ENCODE measurements at regions not wholly inside any gene's neighbourhood (a gene's known extent, or its start where the extent isn't known, plus 50 kb on each side); places are given as distances from the start of the nearest gene placed in this dataset.

DNA sequence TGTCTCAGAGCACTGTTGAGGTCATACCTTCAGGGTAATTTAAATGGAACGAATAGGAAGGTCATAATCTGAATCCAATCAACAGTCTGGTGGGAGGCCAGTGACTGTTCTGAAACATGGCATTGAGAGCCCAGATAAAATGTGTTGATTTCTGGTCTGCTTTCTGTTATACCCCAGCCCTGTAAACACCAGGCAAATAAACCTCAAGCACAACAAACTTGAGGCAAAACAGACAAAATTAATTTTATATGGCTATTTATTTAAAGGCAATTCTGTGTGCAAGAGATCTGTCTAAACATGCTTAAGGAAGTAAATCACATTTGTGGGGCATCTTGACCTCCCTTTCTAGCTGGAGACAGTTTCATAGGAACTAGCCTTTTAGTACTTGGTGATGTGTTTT is 140.9 kb upstream of the SPEF2 start:
- Histone ChIP-seq H3K4me3 (no peak overlapping the region), H3K4me1 (peaks cover 0 to 11% (median 3%) of the 10 kb centered on the region in 3 donors), H3K27me3 (no peaks in the 10 kb centered on the region), H3K36me3 (no peaks in the 10 kb centered on the region), H3K27ac (no peak overlapping the region), H3K9me3 (no peaks in the 10 kb centered on the region)
- TF ChIP-seq, protein P1, sequence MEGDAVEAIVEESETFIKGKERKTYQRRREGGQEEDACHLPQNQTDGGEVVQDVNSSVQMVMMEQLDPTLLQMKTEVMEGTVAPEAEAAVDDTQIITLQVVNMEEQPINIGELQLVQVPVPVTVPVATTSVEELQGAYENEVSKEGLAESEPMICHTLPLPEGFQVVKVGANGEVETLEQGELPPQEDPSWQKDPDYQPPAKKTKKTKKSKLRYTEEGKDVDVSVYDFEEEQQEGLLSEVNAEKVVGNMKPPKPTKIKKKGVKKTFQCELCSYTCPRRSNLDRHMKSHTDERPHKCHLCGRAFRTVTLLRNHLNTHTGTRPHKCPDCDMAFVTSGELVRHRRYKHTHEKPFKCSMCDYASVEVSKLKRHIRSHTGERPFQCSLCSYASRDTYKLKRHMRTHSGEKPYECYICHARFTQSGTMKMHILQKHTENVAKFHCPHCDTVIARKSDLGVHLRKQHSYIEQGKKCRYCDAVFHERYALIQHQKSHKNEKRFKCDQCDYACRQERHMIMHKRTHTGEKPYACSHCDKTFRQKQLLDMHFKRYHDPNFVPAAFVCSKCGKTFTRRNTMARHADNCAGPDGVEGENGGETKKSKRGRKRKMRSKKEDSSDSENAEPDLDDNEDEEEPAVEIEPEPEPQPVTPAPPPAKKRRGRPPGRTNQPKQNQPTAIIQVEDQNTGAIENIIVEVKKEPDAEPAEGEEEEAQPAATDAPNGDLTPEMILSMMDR (IDR thresholded peaks at IDR 0.05): no peak
- 30 to 31% methylated on average over 1 of the region's 1 CpG for WGBS, 2 donors
- intact Hi-C loops (cut with DNase I): no loop called here
- FAIRE-seq (no peak), DNase-seq (no peak), ATAC-seq (no peak)

DNA sequence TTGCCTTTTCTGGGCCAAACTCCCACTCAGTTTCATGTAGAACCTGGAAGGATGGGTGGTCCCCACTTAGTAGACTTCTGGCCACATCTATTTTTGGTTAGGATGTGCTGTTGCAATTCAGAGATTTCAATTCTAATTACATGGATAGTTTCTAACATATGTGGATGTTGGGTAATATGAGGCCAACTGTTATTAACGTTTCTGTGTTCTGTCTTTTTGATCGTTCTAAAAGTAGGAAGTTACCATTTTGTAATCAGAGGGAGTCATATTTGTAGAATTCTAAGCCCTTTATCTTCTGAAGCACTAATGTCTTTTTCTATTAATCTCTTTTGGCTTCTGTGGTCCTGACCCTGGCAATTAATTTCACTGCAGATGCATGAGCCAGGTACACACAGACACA is 141.6 kb upstream of the SPEF2 start:
- H3K9me3 ChIP-seq: no peaks in the 10 kb centered on the region
- no peak overlapping the region for H3K4me3 ChIP-seq
- WGBS, 2 donors: 34 to 46% methylated on average over 2 of the region's 2 CpGs
- TF ChIP-seq, protein P1 (IDR thresholded peaks at IDR 0.05): no peak
- FAIRE-seq (no peak), ATAC-seq (no peak), DNase-seq (no peak)
- H3K36me3 ChIP-seq: no peaks in the 10 kb centered on the region
- H3K4me1 ChIP-seq: peaks cover 0 to 11% (median 3%) of the 10 kb centered on the region in 3 donors
- no peaks in the 10 kb centered on the region for H3K27me3 ChIP-seq
- intact Hi-C loops (cut with DNase I): no loop called here
- H3K27ac ChIP-seq: no peak overlapping the region

DNA sequence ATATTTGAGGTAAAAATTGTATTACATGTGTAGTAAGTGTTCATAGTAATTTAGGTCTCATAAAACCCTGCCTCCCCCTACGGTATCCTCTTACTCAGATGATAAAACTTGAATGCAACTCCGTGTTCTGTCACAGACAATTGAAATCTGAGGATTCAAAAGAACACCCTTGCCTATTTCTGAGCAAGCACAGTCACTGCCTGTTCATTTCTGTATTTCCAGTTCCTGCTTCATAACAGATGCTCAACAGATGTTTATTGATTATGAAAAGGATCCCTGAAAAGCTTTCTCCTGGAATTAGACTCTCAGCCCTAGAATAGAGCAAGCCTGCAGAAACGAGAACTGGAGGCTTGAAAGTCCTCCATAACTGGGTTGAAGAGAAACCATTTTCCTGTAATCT is 144.1 kb upstream of the SPEF2 start:
- ATAC-seq (no peak), FAIRE-seq (no peak), DNase-seq (no peak)
- intact Hi-C loops (cut with DNase I): no loop called here
- TF ChIP-seq, protein P1 (IDR thresholded peaks at IDR 0.05): no peak
- no peak overlapping the region for H3K27ac ChIP-seq
- H3K4me1 ChIP-seq: peaks cover 0 to 5% (median under 1%) of the 10 kb centered on the region in 3 donors
- H3K36me3 ChIP-seq: no peaks in the 10 kb centered on the region
- no peaks in the 10 kb centered on the region for H3K27me3 ChIP-seq
- H3K9me3 ChIP-seq: no peaks in the 10 kb centered on the region
- no peak overlapping the region for H3K4me3 ChIP-seq
- WGBS, 2 donors: 75 to 80% methylated on average over 3 of the region's 3 CpGs

DNA sequence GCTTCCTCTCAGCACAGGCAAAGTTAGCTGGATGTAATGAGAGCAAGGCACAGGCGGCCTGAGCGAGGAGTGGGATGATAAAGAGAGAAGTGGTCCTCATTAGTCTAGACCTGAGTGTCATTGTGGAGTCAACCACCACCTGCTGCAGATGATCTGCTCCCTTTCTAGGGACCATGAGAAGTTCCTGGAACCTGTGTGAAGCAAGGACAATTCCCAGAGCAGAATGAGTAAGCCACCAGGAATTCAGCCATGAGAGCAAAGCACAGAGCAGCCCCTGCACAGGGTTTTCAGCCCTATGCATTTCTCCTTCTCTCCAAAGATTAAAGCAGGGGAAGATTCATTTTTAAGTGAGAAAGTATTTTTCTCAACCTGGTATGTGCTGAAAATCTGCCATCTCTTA is 146.8 kb upstream of the SPEF2 start:
- DNase-seq (peak in 1 of 6 donors; percentile 20), ATAC-seq (peak in 2 of 4 donors; percentile 72 to 95), FAIRE-seq (no peak)
- Histone ChIP-seq H3K27ac (peak overlapping the region in 1 of 4 donors; percentile 17), H3K27me3 (no peaks in the 10 kb centered on the region), H3K4me1 (peaks cover 0 to 2% (median 0%) of the 10 kb centered on the region in 3 donors), H3K4me3 (no peak overlapping the region), H3K36me3 (no peaks in the 10 kb centered on the region), H3K9me3 (no peaks in the 10 kb centered on the region)
- TF ChIP-seq, protein P1 (IDR thresholded peaks at IDR 0.05): no peak
- WGBS, 2 donors: 76 to 89% methylated on average over 2 of the region's 2 CpGs
- intact Hi-C loops (cut with DNase I): no loop called here

DNA sequence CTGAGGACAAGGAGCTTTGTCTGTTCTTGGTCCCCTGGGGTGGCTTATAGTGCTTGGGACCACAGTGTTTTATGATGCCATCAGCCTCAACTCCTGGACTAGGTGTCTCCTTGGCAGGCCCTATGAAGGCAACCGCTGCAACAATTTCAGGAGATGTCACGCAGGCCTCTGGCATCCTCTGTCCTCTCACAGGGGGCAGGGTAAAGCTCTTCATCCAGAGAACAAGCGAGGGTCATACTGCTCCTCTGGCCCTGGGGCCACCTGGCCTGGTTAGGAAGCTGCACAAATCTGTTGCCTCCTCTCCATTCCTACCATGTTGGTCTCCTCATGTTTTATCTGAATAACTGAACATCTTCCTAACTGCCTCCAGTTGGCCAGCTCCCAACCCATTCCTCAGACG is 148.9 kb upstream of the SPEF2 start:
- ATAC-seq (no peak), FAIRE-seq (no peak), DNase-seq (no peak)
- Histone ChIP-seq H3K27ac (no peak overlapping the region), H3K4me1 (peaks cover 0 to 2% (median 0%) of the 10 kb centered on the region in 3 donors), H3K36me3 (no peaks in the 10 kb centered on the region), H3K27me3 (no peaks in the 10 kb centered on the region), H3K9me3 (no peaks in the 10 kb centered on the region), H3K4me3 (no peak overlapping the region)
- TF ChIP-seq, protein P1 (IDR thresholded peaks at IDR 0.05): no peak
- intact Hi-C loops (cut with DNase I): no loop called here
- WGBS, 2 donors: 76 to 78% methylated on average over 4 of the region's 4 CpGs
